ENCODE measurements at regions not wholly inside any gene's neighbourhood (a gene's known extent, or its start where the extent isn't known, plus 50 kb on each side); places are given as distances from the start of the nearest gene placed in this dataset.
"Not testable (repeated sequence)": the region's sequence is repeated elsewhere in the genome, so short reads cannot be mapped to it uniquely, and the experiment has no call there.

GRCh38 chr7:85681241-85681640 is 494.4 kb upstream of the SEMA3D start:
- H3K4me1 Mint-ChIP-seq (ENCODE audit: insufficient read depth, unreplicated experiment), result peaks cover 8% of the 10 kb centered on the region
- intact Hi-C loops (cut with micrococcal nuclease), result no loop called here
- DNase-seq (ENCODE audit: unreplicated experiment), result no peak
- BruUV-seq (replicated peaks), result no TSS peak
- no peak overlapping the region for H3K27ac Mint-ChIP-seq (ENCODE audit: low read depth, unreplicated experiment)
- ChIA-PET CTCF (no interaction called here), POLR2A (no interaction called here)
- H3K9me3 Mint-ChIP-seq (ENCODE audit: unreplicated experiment), result peaks cover 5% of the 10 kb centered on the region
- no peaks in the 10 kb centered on the region for H3K27me3 Mint-ChIP-seq (ENCODE audit: insufficient read depth, unreplicated experiment)
- no peak for TF ChIP-seq CTCF (IDR thresholded peaks at IDR 0.05; ENCODE audit: unreplicated experiment)
- H3K4me3 Mint-ChIP-seq (ENCODE audit: unreplicated experiment), result no peak overlapping the region
- H3K36me3 Mint-ChIP-seq (ENCODE audit: insufficient read depth, unreplicated experiment), result no peaks in the 10 kb centered on the region

- intact Hi-C loops (cut with micrococcal nuclease); H3K27me3 Mint-ChIP-seq (ENCODE audit: insufficient read depth, unreplicated experiment); DNase-seq (ENCODE audit: unreplicated experiment); H3K4me1 Mint-ChIP-seq (ENCODE audit: insufficient read depth, unreplicated experiment); H3K27ac Mint-ChIP-seq (ENCODE audit: low read depth, unreplicated experiment); H3K36me3 Mint-ChIP-seq (ENCODE audit: insufficient read depth, unreplicated experiment); CTCF ChIA-PET; BruUV-seq (replicated peaks); POLR2A ChIA-PET; H3K9me3 Mint-ChIP-seq (ENCODE audit: unreplicated experiment); H3K4me3 Mint-ChIP-seq (ENCODE audit: unreplicated experiment): not testable (repeated sequence)
Observed at GRCh38 chr7:85675093-85675492, 488.2 kb upstream of the SEMA3D start.

GRCh38 chr7:85673876-85674275 is 487.0 kb upstream of the SEMA3D start:
- TF ChIP-seq CTCF (IDR thresholded peaks at IDR 0.05; ENCODE audit: unreplicated experiment), result no peak
- no peak overlapping the region for H3K4me3 Mint-ChIP-seq (ENCODE audit: unreplicated experiment)
- no peak overlapping the region for H3K27ac Mint-ChIP-seq (ENCODE audit: low read depth, unreplicated experiment)
- intact Hi-C loops (cut with micrococcal nuclease), result no loop called here
- no peaks in the 10 kb centered on the region for H3K9me3 Mint-ChIP-seq (ENCODE audit: unreplicated experiment)
- DNase-seq (ENCODE audit: unreplicated experiment), result no peak
- no peaks in the 10 kb centered on the region for H3K36me3 Mint-ChIP-seq (ENCODE audit: insufficient read depth, unreplicated experiment)
- no TSS peak for BruUV-seq (replicated peaks)
- ChIA-PET CTCF (no interaction called here), POLR2A (no interaction called here)
- H3K4me1 Mint-ChIP-seq (ENCODE audit: insufficient read depth, unreplicated experiment), result no peaks in the 10 kb centered on the region
- H3K27me3 Mint-ChIP-seq (ENCODE audit: insufficient read depth, unreplicated experiment), result no peaks in the 10 kb centered on the region

- Mint-ChIP-seq H3K4me1 (ENCODE audit: insufficient read depth, unreplicated experiment) (peaks cover 8% of the 10 kb centered on the region), H3K27me3 (ENCODE audit: insufficient read depth, unreplicated experiment) (no peaks in the 10 kb centered on the region), H3K27ac (ENCODE audit: low read depth, unreplicated experiment) (no peak overlapping the region), H3K36me3 (ENCODE audit: insufficient read depth, unreplicated experiment) (no peaks in the 10 kb centered on the region), H3K4me3 (ENCODE audit: unreplicated experiment) (no peak overlapping the region), H3K9me3 (ENCODE audit: unreplicated experiment) (no peaks in the 10 kb centered on the region)
- intact Hi-C loops (cut with micrococcal nuclease), result no loop called here
- no peak for TF ChIP-seq CTCF (IDR thresholded peaks at IDR 0.05; ENCODE audit: unreplicated experiment)
- POLR2A ChIA-PET, result interaction anchor here (1.2 kb wide), 1 partner anchor 14 kb away, joined by 3 read pairs; no protein-coding TSS in a partner anchor
- CTCF ChIA-PET, result no interaction called here
- DNase-seq (ENCODE audit: unreplicated experiment), result no peak
- no TSS peak for BruUV-seq (replicated peaks)
Observed at GRCh38 chr7:85669225-85669624, 482.4 kb upstream of the SEMA3D start.

GRCh38 chr7:85664341-85664740 is 477.5 kb upstream of the SEMA3D start:
- BruUV-seq (replicated peaks), result no TSS peak
- Mint-ChIP-seq H3K4me1 (ENCODE audit: insufficient read depth, unreplicated experiment) (peaks cover 8% of the 10 kb centered on the region), H3K27me3 (ENCODE audit: insufficient read depth, unreplicated experiment) (no peaks in the 10 kb centered on the region), H3K9me3 (ENCODE audit: unreplicated experiment) (no peaks in the 10 kb centered on the region), H3K4me3 (ENCODE audit: unreplicated experiment) (no peak overlapping the region), H3K36me3 (ENCODE audit: insufficient read depth, unreplicated experiment) (no peaks in the 10 kb centered on the region), H3K27ac (ENCODE audit: low read depth, unreplicated experiment) (no peak overlapping the region)
- intact Hi-C loops (cut with micrococcal nuclease), result no loop called here
- ChIA-PET POLR2A (no interaction called here), CTCF (no interaction called here)
- no peak for TF ChIP-seq CTCF (IDR thresholded peaks at IDR 0.05; ENCODE audit: unreplicated experiment)
- no peak for DNase-seq (ENCODE audit: unreplicated experiment)

Data from MCF 10A (cell line).